OCI-LY3 (cell line): ENCODE measurements at regions not wholly inside any gene's neighbourhood (a gene's known extent, or its start where the extent isn't known, plus 50 kb on each side); places are given as distances from the start of the nearest gene placed in this dataset.

Experiments used
- H2AFZ ChIP-seq: fragments of 200-600, 300-600 bp; shearing (Covaris generic); 2 replicates; pipeline ENCODE4 v1.6.0; 2014; ENCODE audit warnings: antibody characterized with exemption, low read depth, low read length
- H3K27ac ChIP-seq: fragments of 200-600, 300-600 bp; sonication (generic); 2 replicates; pipeline ENCODE4 v1.5.1; 2014; ENCODE audit warnings: mild to moderate bottlenecking, low read length, moderate library complexity, mixed read lengths
- H3K27me3 ChIP-seq: fragments of 200-600, 300-600 bp; sonication (generic); 2 replicates; pipeline ENCODE4 v1.6.1; 2014; ENCODE audit warnings: low read depth, low read length, mixed read lengths
- H3K36me3 ChIP-seq: fragments of 200-600, 300-600 bp; sonication (generic); replicated peaks from 2 replicates; pipeline ENCODE3; 2014; ENCODE audit warnings: low read depth, low read length, mixed read lengths
- H3K4me1 ChIP-seq: fragments of 300-600, 200-600 bp; sonication (generic); 2 replicates; pipeline ENCODE4 v1.6.1; 2014; ENCODE audit warnings: low read length, mixed read lengths
- H3K4me2 ChIP-seq: fragments of 200-600, 300-600 bp; sonication (generic); 2 replicates; pipeline ENCODE4 v1.6.1; 2014; ENCODE audit warnings: low read length, mixed read lengths
- H3K4me3 ChIP-seq: fragments of 300-600, 200-600 bp; sonication (generic); 2 replicates; pipeline ENCODE4 v1.5.1; 2014; ENCODE audit warnings: antibody characterized with exemption, mild to moderate bottlenecking, low read length, moderate library complexity
- H3K79me2 ChIP-seq: fragments of 300-600, 200-600 bp; shearing (Covaris generic); 2 replicates; pipeline ENCODE4 v1.6.1; 2014; ENCODE audit warnings: mild to moderate bottlenecking, low read length, mixed read lengths
- H3K9ac ChIP-seq: fragments of 300-600, 200-600 bp; shearing (Covaris generic); 2 replicates; pipeline ENCODE4 v1.6.0; 2014; ENCODE audit warnings: mild to moderate bottlenecking, low read length, moderate library complexity
- H3K9me3 ChIP-seq: fragments of 200-600, 300-600 bp; shearing (Covaris generic); 2 replicates; pipeline ENCODE4 v1.6.1; 2014; ENCODE audit warnings: low read length, mixed read lengths; ENCODE audit not compliant: insufficient read depth
- H4K20me1 ChIP-seq: fragments of 200-600, 300-600 bp; sonication (generic); 2 replicates; pipeline ENCODE4 v1.6.1; 2016; ENCODE audit warnings: low read length, mixed read lengths; ENCODE audit not compliant: insufficient read depth
- CTCF ChIP-seq: fragments of 200-600, 300-600 bp; sonication (generic); IDR thresholded peaks from 2 replicates; pipeline ENCODE4 v1.5.1; 2014; ENCODE audit warnings: antibody characterized with exemption, low read length, low read depth
- EZH2phosphoT487 ChIP-seq: fragments of 200-600 bp; shearing (Covaris generic); IDR thresholded peaks from 2 replicates; pipeline ENCODE4 v1.6.1; 2018; ENCODE audit warnings: antibody characterized with exemption, mixed run types, low read depth

GRCh38 chr7:125512373-125512772 is 582.7 kb upstream of the POT1 start:
- H3K36me3 ChIP-seq, result no peaks in the 10 kb centered on the region
- no peaks in the 10 kb centered on the region for H3K79me2 ChIP-seq
- H2AFZ ChIP-seq, result no peak overlapping the region
- TF ChIP-seq CTCF (no peak), EZH2phosphoT487 (no peak)
- no peak overlapping the region for H3K27ac ChIP-seq
- no peaks in the 10 kb centered on the region for H3K9me3 ChIP-seq
- H3K9ac ChIP-seq, result no peak overlapping the region
- no peak overlapping the region for H3K4me2 ChIP-seq
- no peak overlapping the region for H3K4me3 ChIP-seq
- H4K20me1 ChIP-seq, result no peaks in the 10 kb centered on the region
- H3K4me1 ChIP-seq, result peaks cover 3% of the 10 kb centered on the region; the same call in 1 of the 2 replicates
- no peaks in the 10 kb centered on the region for H3K27me3 ChIP-seq

GRCh38 chr7:125511310-125511709 is 581.7 kb upstream of the POT1 start:
- no peaks in the 10 kb centered on the region for H4K20me1 ChIP-seq
- H3K79me2 ChIP-seq, result no peaks in the 10 kb centered on the region
- no peaks in the 10 kb centered on the region for H3K27me3 ChIP-seq
- no peak for TF ChIP-seq CTCF
- no peak for TF ChIP-seq EZH2phosphoT487
- no peaks in the 10 kb centered on the region for H3K36me3 ChIP-seq
- no peak overlapping the region for H3K4me3 ChIP-seq
- no peak overlapping the region for H3K9ac ChIP-seq
- no peak overlapping the region for H2AFZ ChIP-seq
- H3K4me2 ChIP-seq, result no peak overlapping the region
- no peak overlapping the region for H3K27ac ChIP-seq
- peaks cover 5% of the 10 kb centered on the region; the same call in 1 of the 2 replicates for H3K4me1 ChIP-seq
- no peaks in the 10 kb centered on the region for H3K9me3 ChIP-seq

GRCh38 chr7:125506331-125506730 is 576.7 kb upstream of the POT1 start:
- no peak for TF ChIP-seq CTCF
- TF ChIP-seq EZH2phosphoT487, result no peak
- no peaks in the 10 kb centered on the region for H4K20me1 ChIP-seq
- no peaks in the 10 kb centered on the region for H3K79me2 ChIP-seq

GRCh38 chr7:125504848-125505247 is 575.2 kb upstream of the POT1 start:
- peaks cover 2% of the 10 kb centered on the region; the same call in 1 of the 2 replicates for H3K4me1 ChIP-seq
- no peak overlapping the region for H3K4me2 ChIP-seq
- no peak overlapping the region for H3K4me3 ChIP-seq
- no peak overlapping the region for H3K9ac ChIP-seq
- no peaks in the 10 kb centered on the region for H3K27me3 ChIP-seq
- H3K27ac ChIP-seq, result no peak overlapping the region
- no peaks in the 10 kb centered on the region for H3K9me3 ChIP-seq
- no peaks in the 10 kb centered on the region for H4K20me1 ChIP-seq
- no peaks in the 10 kb centered on the region for H3K79me2 ChIP-seq
- no peak overlapping the region for H2AFZ ChIP-seq
- TF ChIP-seq CTCF (no peak), EZH2phosphoT487 (no peak)
- no peaks in the 10 kb centered on the region for H3K36me3 ChIP-seq

More at GRCh38 chr7:125506331-125506730, 576.7 kb upstream of the POT1 start:
- Histone ChIP-seq H3K4me2 (no peak overlapping the region), H2AFZ (no peak overlapping the region), H3K27me3 (no peaks in the 10 kb centered on the region), H3K36me3 (no peaks in the 10 kb centered on the region), H3K9ac (no peak overlapping the region), H3K9me3 (no peaks in the 10 kb centered on the region), H3K4me1 (peaks cover 5% of the 10 kb centered on the region; the same call in 1 of the 2 replicates), H3K4me3 (no peak overlapping the region), H3K27ac (no peak overlapping the region)
